Activated T-cell treated with anti-CD3 and anti-CD28 coated beads, Interleukin-2, amount 50 U/mL, for 72 hours (primary cell): ENCODE measurements at regions not wholly inside any gene's neighbourhood (a gene's known extent, or its start where the extent isn't known, plus 50 kb on each side); places are given as distances from the start of the nearest gene placed in this dataset.
"Not testable (repeated sequence)": the region's sequence is repeated elsewhere in the genome, so short reads cannot be mapped to it uniquely, and the experiment has no call there.

Experiments
- ATAC-seq, 2 donors: fragments of 150-1000 bp; cut with Tn5 transposase; replicated peaks in 1 of 2; 2 replicates each; pipeline ENCODE4 v1.10.0; 2021; ENCODE audit warnings: moderate library complexity in 2 of 2, mild to moderate bottlenecking in 1 of 2
- DNase-seq, 2 donors: peaks; one replicate each; pipeline ENCODE4 v3.0.0; 2021 to 2022; ENCODE audit warnings: mixed read lengths in 1 of 2
- H3K27ac Mint-ChIP-seq: one replicate; pipeline ENCODE4 v1.8.0; 2022; ENCODE audit warnings: mild to moderate bottlenecking, moderate library complexity, mixed read lengths
- H3K27me3 Mint-ChIP-seq: one replicate; pipeline ENCODE4 v1.8.0; 2022; ENCODE audit warnings: low read depth, mixed read lengths
- H3K36me3 Mint-ChIP-seq, 2 donors: one replicate each; pipeline ENCODE4 v1.8.0; 2022; ENCODE audit warnings: mixed read lengths in 2 of 2, mild to moderate bottlenecking in 1 of 2; ENCODE audit not compliant: insufficient read depth in 2 of 2
- H3K4me1 Mint-ChIP-seq: one replicate; pipeline ENCODE4 v1.8.0; 2022; ENCODE audit warnings: low read depth, mixed read lengths
- H3K4me3 Mint-ChIP-seq, 2 donors: one replicate each; pipeline ENCODE4 v1.8.0; 2022; ENCODE audit warnings: mild to moderate bottlenecking in 2 of 2, mixed read lengths in 2 of 2, moderate library complexity in 2 of 2
- H3K9me3 Mint-ChIP-seq, 2 donors: one replicate each; pipeline ENCODE4 v1.8.0; 2022; ENCODE audit warnings: mixed read lengths in 2 of 2

DNA sequence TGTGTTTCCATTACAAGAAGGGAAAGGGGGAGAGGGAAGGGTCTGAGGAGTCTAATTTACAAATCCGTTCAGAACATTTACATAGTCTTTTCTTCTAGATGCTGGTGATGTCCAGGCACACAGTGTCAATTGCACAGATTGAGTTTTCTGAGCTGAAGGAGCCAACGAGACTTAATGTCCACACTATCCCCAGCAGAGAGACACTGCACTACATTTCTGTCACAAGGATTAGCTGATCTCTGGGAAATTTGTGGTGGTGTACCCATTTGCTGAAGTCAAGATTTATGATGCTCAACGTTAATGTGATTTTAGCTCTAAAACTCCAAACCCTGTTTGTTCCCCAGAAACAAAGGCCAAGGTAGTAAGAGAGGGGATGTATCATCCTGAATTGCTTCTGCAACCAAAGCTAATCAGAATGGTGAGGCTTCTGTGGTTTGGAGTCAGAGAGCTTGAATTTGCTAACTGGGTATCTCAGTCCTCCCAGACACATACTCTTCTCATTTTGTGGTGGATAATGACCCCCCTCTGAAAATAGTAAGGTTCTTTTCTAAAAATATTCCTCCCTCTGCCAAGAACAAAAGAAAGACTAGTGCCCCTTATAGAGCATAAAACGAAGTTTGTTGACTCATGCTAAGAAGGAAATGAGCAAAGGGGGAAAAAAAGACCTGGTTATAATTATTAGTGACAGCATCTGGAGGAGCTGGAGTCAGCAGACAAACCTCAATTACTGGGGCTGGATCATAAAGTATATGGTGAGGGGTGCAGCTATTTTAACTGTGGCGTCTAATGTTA, 416.9 kb downstream of the PSAT1 start:
- Mint-ChIP-seq H3K9me3 (peaks cover 2 to 7% of the 10 kb centered on the region in 2 donors), H3K27ac (no peak overlapping the region), H3K4me3 (no peak overlapping the region), H3K36me3 (no peaks in the 10 kb centered on the region), H3K4me1 (no peaks in the 10 kb centered on the region), H3K27me3 (no peaks in the 10 kb centered on the region)
- ATAC-seq (no peak), DNase-seq (no peak)

GRCh38 chr9:78714576-78714975, 417.7 kb downstream of the PSAT1 start:
- no peaks in the 10 kb centered on the region for H3K27me3 Mint-ChIP-seq
- no peak overlapping the region for H3K4me3 Mint-ChIP-seq
- no peak overlapping the region for H3K27ac Mint-ChIP-seq
- DNase-seq (no peak), ATAC-seq (no peak)
- no peaks in the 10 kb centered on the region for H3K36me3 Mint-ChIP-seq
- H3K4me1 Mint-ChIP-seq, result no peaks in the 10 kb centered on the region
- H3K9me3 Mint-ChIP-seq, result peaks cover 2 to 7% of the 10 kb centered on the region in 2 donors

- not testable (repeated sequence) for H3K27me3 Mint-ChIP-seq, DNase-seq, H3K9me3 Mint-ChIP-seq, H3K36me3 Mint-ChIP-seq, ATAC-seq, H3K27ac Mint-ChIP-seq, H3K4me3 Mint-ChIP-seq, H3K4me1 Mint-ChIP-seq
Observed at GRCh38 chr9:78719029-78719428, 422.1 kb downstream of the PSAT1 start.

DNA sequence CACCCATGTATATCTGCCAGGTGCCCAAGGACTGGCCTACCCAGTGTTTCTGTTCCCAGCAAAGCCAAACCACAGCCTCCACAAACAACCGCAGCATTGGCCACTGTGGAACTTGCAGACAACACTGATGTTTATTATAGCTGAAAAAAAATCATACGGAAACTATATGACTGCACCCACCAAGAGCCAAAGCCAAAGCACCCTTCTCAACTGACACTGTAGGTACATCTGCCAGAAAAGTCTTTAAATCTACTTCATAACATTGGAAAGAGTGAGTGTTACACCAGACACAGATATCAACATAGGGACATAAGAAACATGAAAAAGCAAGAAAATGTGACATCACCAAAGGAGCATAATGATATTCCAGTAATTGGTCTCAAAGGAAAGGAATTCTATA, 428.0 kb downstream of the PSAT1 start:
- Mint-ChIP-seq H3K9me3 (peaks cover 7 to 20% of the 10 kb centered on the region in 2 donors), H3K27ac (no peak overlapping the region)

DNA sequence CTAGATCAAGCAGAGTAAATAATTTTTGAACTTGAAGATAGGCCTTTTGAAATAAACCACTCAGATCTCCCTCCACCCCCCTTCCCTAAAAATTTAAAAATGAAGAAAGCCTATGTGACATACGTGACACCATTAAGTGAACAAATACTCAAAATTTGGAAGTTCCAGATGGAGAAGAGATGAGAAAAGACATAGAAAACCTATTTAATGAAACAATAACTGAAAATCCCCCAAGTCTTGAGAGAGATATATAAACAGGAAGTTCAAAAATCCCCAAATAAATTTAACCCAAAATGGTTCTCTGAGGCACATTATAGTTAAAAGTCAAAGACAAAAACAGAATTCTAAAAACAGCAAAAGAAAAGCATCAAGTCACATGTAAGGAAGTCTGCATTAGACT, 428.6 kb downstream of the PSAT1 start:
- Mint-ChIP-seq H3K27me3 (no peaks in the 10 kb centered on the region), H3K4me3 (no peak overlapping the region), H3K36me3 (peaks cover 0 to 2% of the 10 kb centered on the region in 2 donors)

More for the DNA sequence above, 428.0 kb downstream of the PSAT1 start:
- ATAC-seq (no peak), DNase-seq (no peak)
- peaks cover 0 to 2% of the 10 kb centered on the region in 2 donors for H3K36me3 Mint-ChIP-seq
- H3K4me3 Mint-ChIP-seq, result no peak overlapping the region
- H3K4me1 Mint-ChIP-seq, result no peaks in the 10 kb centered on the region
- H3K27me3 Mint-ChIP-seq, result no peaks in the 10 kb centered on the region

DNA sequence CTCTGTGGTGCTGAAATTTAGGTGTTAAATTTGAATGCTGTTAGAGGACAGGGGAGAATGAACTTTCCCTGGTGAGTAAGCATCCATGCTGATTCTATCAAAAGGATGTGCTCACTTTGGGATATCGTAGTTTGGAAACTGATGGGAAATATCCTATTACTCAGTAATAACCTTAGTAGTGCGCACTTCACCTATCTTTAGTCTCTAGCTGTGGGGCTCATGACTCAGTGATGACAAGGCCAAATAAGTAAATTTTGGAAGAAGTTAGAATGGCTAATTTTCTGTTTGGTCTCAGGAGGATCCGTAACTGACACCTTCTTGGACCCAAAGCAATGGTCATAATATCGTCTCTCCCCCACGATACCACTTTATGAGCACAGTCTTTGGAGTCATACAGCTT, 448.4 kb downstream of the PSAT1 start:
- Mint-ChIP-seq H3K4me3 (no peak overlapping the region), H3K4me1 (no peaks in the 10 kb centered on the region), H3K9me3 (peaks cover 1 to 3% of the 10 kb centered on the region in 2 donors), H3K27me3 (no peaks in the 10 kb centered on the region), H3K36me3 (no peaks in the 10 kb centered on the region), H3K27ac (no peak overlapping the region)
- no peak for ATAC-seq
- no peak for DNase-seq

More for the DNA sequence above, 428.6 kb downstream of the PSAT1 start:
- Mint-ChIP-seq H3K4me1 (no peaks in the 10 kb centered on the region), H3K27ac (no peak overlapping the region), H3K9me3 (peaks cover 8 to 20% of the 10 kb centered on the region in 2 donors)
- DNase-seq (no peak), ATAC-seq (no peak)

GRCh38 chr9:78746010-78746409, 449.1 kb downstream of the PSAT1 start:
- H3K27ac Mint-ChIP-seq, result no peak overlapping the region
- DNase-seq, result no peak
- no peak overlapping the region for H3K4me3 Mint-ChIP-seq
- H3K4me1 Mint-ChIP-seq, result no peaks in the 10 kb centered on the region
- H3K27me3 Mint-ChIP-seq, result no peaks in the 10 kb centered on the region
- peaks cover 3 to 7% of the 10 kb centered on the region in 2 donors for H3K9me3 Mint-ChIP-seq
- no peak for ATAC-seq
- H3K36me3 Mint-ChIP-seq, result no peaks in the 10 kb centered on the region

- DNase-seq (no peak), ATAC-seq (no peak)
- H3K27me3 Mint-ChIP-seq, result no peaks in the 10 kb centered on the region
- no peaks in the 10 kb centered on the region for H3K4me1 Mint-ChIP-seq
- no peak overlapping the region for H3K27ac Mint-ChIP-seq
- H3K9me3 Mint-ChIP-seq, result peaks cover 3 to 13% of the 10 kb centered on the region in 2 donors
- no peak overlapping the region for H3K4me3 Mint-ChIP-seq
- H3K36me3 Mint-ChIP-seq, result no peaks in the 10 kb centered on the region
Observed at GRCh38 chr9:78753039-78753438, 456.1 kb downstream of the PSAT1 start.

GRCh38 chr9:78756813-78757510, 460.0 kb downstream of the PSAT1 start:
- peaks cover 0 to 6% of the 10 kb centered on the region in 2 donors for H3K9me3 Mint-ChIP-seq
- no peak overlapping the region for H3K27ac Mint-ChIP-seq
- no peaks in the 10 kb centered on the region for H3K27me3 Mint-ChIP-seq
- no peak overlapping the region for H3K4me3 Mint-ChIP-seq
- ATAC-seq (no peak), DNase-seq (no peak)
- H3K4me1 Mint-ChIP-seq, result no peaks in the 10 kb centered on the region
- no peaks in the 10 kb centered on the region for H3K36me3 Mint-ChIP-seq

DNA sequence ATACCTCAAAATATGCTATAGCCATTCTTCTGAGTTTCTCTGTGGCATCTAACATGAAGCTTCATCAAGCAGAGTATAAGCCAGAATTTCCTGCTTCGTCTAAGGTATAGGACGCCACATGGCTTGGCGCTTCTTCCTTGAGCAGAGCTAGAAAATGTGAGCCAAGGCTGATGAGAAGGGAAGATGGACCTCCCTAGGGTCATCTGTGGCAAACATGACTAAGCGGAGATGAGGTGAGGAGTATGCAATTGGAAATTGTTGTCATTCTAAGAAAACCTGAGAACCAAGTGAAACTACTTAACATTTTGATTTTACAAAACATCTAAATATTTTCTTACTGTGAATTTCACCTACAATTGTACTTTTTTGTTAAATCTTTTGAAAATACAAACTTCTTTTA, 466.5 kb downstream of the PSAT1 start:
- Mint-ChIP-seq H3K9me3 (peaks cover 0 to 3% of the 10 kb centered on the region in 2 donors), H3K27me3 (no peaks in the 10 kb centered on the region), H3K4me1 (no peaks in the 10 kb centered on the region), H3K4me3 (no peak overlapping the region), H3K27ac (no peak overlapping the region), H3K36me3 (no peaks in the 10 kb centered on the region)
- DNase-seq (no peak), ATAC-seq (no peak)

GRCh38 chr9:78765861-78766260, 468.9 kb downstream of the PSAT1 start:
- Mint-ChIP-seq H3K27ac (no peak overlapping the region), H3K36me3 (no peaks in the 10 kb centered on the region), H3K9me3 (peaks cover 0 to 3% of the 10 kb centered on the region in 2 donors), H3K27me3 (no peaks in the 10 kb centered on the region), H3K4me3 (no peak overlapping the region), H3K4me1 (no peaks in the 10 kb centered on the region)
- DNase-seq (no peak), ATAC-seq (no peak)

DNA sequence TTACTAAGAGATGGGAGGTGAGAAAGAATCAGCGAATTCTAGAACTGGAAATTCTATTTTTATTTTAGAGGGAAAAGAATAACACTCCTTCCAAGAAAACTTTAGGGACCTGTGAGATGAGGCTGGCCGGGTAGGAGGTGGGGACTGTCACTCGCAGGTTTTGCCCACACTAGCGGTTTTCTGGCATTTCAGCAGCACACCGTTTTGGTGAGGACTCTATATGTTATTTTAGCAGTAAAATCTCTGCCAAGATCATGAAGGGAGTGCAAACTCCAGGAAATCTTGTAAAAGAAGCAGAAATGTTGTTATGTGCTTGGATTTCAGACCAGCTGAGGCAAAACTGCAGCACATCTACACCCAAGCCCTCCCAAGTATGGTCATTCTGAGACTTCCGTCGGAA, 470.6 kb downstream of the PSAT1 start:
- Mint-ChIP-seq H3K9me3 (peaks cover 0 to 3% of the 10 kb centered on the region in 2 donors), H3K4me3 (no peak overlapping the region), H3K27me3 (no peaks in the 10 kb centered on the region), H3K27ac (no peak overlapping the region), H3K4me1 (no peaks in the 10 kb centered on the region), H3K36me3 (no peaks in the 10 kb centered on the region)
- no peak for DNase-seq
- ATAC-seq, result no peak

GRCh38 chr9:78769690-78770089, 472.8 kb downstream of the PSAT1 start:
- Mint-ChIP-seq H3K4me3 (no peak overlapping the region), H3K27me3 (no peaks in the 10 kb centered on the region), H3K4me1 (no peaks in the 10 kb centered on the region), H3K36me3 (no peaks in the 10 kb centered on the region), H3K9me3 (peaks cover 0 to 3% of the 10 kb centered on the region in 2 donors), H3K27ac (no peak overlapping the region)
- DNase-seq (no peak), ATAC-seq (no peak)
